ENCODE measurements at regions not wholly inside any gene's neighbourhood (a gene's known extent, or its start where the extent isn't known, plus 50 kb on each side); places are given as distances from the start of the nearest gene placed in this dataset.
A peak's percentile ranks its signal among the peaks of the same experiment; 100 is the strongest.

DNA sequence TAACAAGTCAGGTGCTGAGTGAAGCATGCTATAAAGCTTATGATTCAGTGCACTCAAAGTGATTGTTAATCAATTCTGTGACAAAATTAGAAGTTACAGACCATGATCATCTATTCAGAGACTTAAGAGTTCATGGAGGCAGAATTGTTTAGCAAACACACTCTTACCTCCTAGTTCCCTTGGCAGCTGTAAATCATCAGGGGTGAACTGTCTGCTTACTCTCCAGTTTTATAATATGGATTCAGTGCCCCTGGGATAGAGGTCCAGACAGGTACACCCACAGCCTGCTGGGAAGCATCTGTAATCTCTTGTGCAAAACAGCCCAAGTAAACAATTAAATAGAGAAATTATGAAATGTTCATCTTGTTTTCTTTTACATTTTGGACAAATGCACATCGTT lies 835.0 kb upstream of the COBL start:
- Histone ChIP-seq H3K9me3 (ENCODE audit: insufficient read depth, low read depth, low read length) (no peaks in the 10 kb centered on the region), H3K4me1 (ENCODE audit: insufficient read depth, low read length) (peaks cover 5% of the 10 kb centered on the region; the same call in 1 of the 2 replicates), H3K4me3 (ENCODE audit: low read length) (no peak overlapping the region), H3K27me3 (ENCODE audit: insufficient read depth, low read length) (no peaks in the 10 kb centered on the region), H3K27ac (ENCODE audit: low read depth, low read length) (no peak overlapping the region), H3K9ac (ENCODE audit: low read depth, low read length) (no peak overlapping the region), H3K36me3 (ENCODE audit: insufficient read depth, low read length) (no peaks in the 10 kb centered on the region)
- 87% methylated on average over 1 of the region's 1 CpG for WGBS

DNA sequence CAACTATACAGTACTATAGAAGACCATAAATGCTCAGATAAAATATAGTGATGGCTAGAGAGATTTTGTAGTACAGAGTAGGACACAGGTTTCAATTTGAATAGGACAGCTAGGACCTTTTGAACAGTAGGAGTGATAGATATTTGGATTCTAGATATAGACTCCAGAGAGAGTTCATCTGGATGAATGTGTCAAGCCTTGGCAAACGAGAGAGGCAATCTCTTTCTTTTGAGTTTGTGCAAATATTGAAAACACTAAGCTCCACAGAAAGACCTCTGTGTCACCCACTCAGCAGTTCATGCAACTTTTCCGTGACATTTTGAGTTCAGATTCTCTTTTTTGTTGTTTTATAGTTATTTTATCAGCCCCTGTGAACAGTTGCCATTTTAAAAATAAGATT lies 834.3 kb upstream of the COBL start:
- no peaks in the 10 kb centered on the region for H3K9me3 ChIP-seq (ENCODE audit: insufficient read depth, low read depth, low read length)
- peaks cover 10% of the 10 kb centered on the region; the same call in 1 of the 2 replicates for H3K4me1 ChIP-seq (ENCODE audit: insufficient read depth, low read length)
- no peaks in the 10 kb centered on the region for H3K36me3 ChIP-seq (ENCODE audit: insufficient read depth, low read length)
- no peak overlapping the region for H3K9ac ChIP-seq (ENCODE audit: low read depth, low read length)
- no peak overlapping the region for H3K4me3 ChIP-seq (ENCODE audit: low read length)
- 92% methylated on average over 1 of the region's 2 CpGs for WGBS
- H3K27me3 ChIP-seq (ENCODE audit: insufficient read depth, low read length) = no peaks in the 10 kb centered on the region
- H3K27ac ChIP-seq (ENCODE audit: low read depth, low read length) = no peak overlapping the region

DNA sequence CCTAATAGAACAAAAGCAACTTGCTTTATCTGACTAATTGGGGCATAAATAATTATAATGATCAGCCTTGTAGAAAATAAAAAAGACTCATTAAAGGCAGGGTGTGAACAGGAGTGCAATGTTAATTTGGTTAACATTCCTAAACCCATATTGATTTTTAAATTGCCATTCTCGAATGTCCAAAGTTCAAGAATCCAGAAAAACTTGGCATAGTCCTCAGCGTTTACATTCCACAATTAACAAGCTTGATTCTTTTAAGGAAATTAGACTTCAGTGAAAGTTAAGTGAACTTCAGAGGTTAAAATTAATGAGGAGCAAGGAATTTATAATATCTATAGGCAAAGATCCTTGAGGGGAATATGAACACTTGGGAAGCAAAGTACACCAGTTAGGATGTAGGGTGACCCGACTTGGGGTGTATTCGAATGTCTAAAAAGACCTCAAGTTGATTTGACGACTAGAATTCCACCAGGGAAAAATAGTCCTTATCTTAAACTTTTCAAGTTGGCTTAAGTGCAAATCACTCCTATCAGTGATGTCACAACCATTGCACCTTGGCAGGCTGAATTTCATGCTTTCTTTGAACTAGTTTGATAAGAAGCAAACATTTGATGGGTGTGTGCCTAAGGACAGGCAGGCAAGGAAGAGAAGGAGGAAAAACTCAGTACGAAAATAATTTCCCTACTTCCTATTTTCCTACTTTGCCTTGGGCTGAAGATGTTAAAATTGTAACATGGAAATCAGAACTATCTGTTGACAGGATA lies 830.4 kb upstream of the COBL start:
- WGBS = 93% methylated on average over 4 of the region's 6 CpGs
- Histone ChIP-seq H3K9ac (ENCODE audit: low read depth, low read length) (no peak overlapping the region), H3K4me1 (ENCODE audit: insufficient read depth, low read length) (peaks cover 10% of the 10 kb centered on the region; the same call in 1 of the 2 replicates), H3K4me3 (ENCODE audit: low read length) (no peak overlapping the region), H3K27me3 (ENCODE audit: insufficient read depth, low read length) (no peaks in the 10 kb centered on the region), H3K9me3 (ENCODE audit: insufficient read depth, low read depth, low read length) (no peaks in the 10 kb centered on the region), H3K36me3 (ENCODE audit: insufficient read depth, low read length) (no peaks in the 10 kb centered on the region), H3K27ac (ENCODE audit: low read depth, low read length) (no peak overlapping the region)

DNA sequence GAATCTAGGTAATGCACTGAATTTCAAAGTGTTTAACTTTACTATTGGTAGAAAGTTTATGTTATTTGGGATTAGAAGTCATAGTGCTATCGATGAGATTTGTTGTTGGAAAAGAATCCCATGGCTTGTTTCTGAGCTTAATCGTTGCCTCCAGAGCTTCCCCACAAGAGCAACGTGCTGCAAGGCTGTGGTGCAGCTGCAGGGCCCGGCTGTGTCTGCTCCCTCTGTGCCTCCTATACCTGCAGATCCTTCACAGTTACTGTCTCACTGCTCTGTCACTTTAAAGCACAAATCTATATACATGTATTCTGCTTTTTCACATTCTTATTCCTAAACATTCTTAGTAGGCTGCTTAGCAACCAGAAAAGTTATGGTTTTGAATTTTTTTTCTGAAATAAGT lies 826.6 kb upstream of the COBL start:
- no peak overlapping the region for H3K27ac ChIP-seq (ENCODE audit: low read depth, low read length)
- H3K9me3 ChIP-seq (ENCODE audit: insufficient read depth, low read depth, low read length) = peaks cover 10% of the 10 kb centered on the region
- 87% methylated on average over 4 of the region's 4 CpGs for WGBS

DNA sequence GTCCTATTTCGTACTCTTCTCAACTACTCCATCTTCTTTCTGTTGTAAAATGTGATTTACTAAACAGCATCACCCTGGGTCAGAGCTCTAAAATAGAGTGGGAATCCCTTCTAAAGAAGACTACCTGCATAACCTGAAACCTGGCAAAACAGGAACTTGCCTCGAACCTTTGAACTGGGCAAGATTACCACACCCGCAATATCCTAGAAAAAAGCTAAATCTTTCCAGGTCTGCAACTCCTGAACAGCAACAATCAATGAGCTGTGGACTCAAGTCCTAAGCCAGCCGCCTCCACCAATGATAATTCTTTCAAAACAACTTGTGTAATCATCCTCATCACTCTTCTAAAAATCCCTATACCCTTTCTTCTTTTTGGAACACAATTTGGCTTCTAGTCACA lies 824.2 kb upstream of the COBL start:
- Histone ChIP-seq H3K9ac (ENCODE audit: low read depth, low read length) (no peak overlapping the region), H3K27me3 (ENCODE audit: insufficient read depth, low read length) (no peaks in the 10 kb centered on the region), H3K9me3 (ENCODE audit: insufficient read depth, low read depth, low read length) (peaks cover 22% of the 10 kb centered on the region), H3K36me3 (ENCODE audit: insufficient read depth, low read length) (no peaks in the 10 kb centered on the region), H3K4me1 (ENCODE audit: insufficient read depth, low read length) (no peaks in the 10 kb centered on the region), H3K4me3 (ENCODE audit: low read length) (no peak overlapping the region), H3K27ac (ENCODE audit: low read depth, low read length) (no peak overlapping the region)
- 90% methylated on average over 4 of the region's 4 CpGs for WGBS

More for the DNA sequence above, 826.6 kb upstream of the COBL start:
- H3K4me3 ChIP-seq (ENCODE audit: low read length) = no peak overlapping the region
- peaks cover 10% of the 10 kb centered on the region; the same call in 1 of the 2 replicates for H3K4me1 ChIP-seq (ENCODE audit: insufficient read depth, low read length)
- no peaks in the 10 kb centered on the region for H3K27me3 ChIP-seq (ENCODE audit: insufficient read depth, low read length)
- no peak overlapping the region for H3K9ac ChIP-seq (ENCODE audit: low read depth, low read length)
- no peaks in the 10 kb centered on the region for H3K36me3 ChIP-seq (ENCODE audit: insufficient read depth, low read length)

DNA sequence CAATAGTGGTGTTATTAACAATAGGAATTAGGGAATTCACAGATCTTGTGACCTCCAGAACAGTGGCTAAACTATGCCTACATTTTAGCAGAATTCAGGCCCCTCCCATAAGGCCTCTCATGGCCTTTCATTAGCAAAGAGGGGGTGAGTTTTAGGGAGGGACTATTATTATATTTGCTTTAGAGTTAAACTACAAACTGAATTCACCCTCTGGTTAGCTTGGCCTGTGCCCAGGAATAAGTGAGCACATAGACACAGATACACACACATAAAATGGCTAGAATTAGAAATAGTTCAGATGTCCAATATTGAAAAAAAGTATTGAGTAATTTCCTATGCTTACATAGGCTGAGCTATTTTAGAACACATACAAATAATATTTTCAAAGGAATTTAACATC lies 818.8 kb upstream of the COBL start:
- Histone ChIP-seq H3K9ac (ENCODE audit: low read depth, low read length) (no peak overlapping the region), H3K9me3 (ENCODE audit: insufficient read depth, low read depth, low read length) (peaks cover 32% of the 10 kb centered on the region), H3K27ac (ENCODE audit: low read depth, low read length) (no peak overlapping the region), H3K4me3 (ENCODE audit: low read length) (no peak overlapping the region), H3K36me3 (ENCODE audit: insufficient read depth, low read length) (no peaks in the 10 kb centered on the region), H3K27me3 (ENCODE audit: insufficient read depth, low read length) (no peaks in the 10 kb centered on the region), H3K4me1 (ENCODE audit: insufficient read depth, low read length) (no peaks in the 10 kb centered on the region)

DNA sequence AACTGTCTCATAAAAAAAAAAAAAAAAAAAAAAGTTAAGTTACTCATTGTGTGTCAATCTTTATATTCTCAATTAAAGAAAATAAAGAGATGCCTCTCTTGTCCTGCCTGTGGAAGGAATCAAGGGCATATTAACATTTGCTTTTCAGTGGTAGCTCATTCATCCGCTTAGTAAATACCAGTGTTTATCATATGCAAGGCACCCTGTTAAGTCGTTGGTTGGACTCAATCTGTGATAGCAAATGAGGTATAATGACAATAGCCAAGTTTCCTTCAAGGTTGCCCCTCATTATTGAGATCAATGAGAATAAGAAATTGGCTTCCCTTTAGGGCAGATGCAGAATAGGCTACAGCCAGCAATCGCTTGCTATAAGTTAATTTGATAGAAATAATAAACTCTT lies 812.7 kb upstream of the COBL start:
- Histone ChIP-seq H3K36me3 (ENCODE audit: insufficient read depth, low read length) (no peaks in the 10 kb centered on the region), H3K27me3 (ENCODE audit: insufficient read depth, low read length) (no peaks in the 10 kb centered on the region), H3K4me3 (ENCODE audit: low read length) (no peak overlapping the region), H3K9me3 (ENCODE audit: insufficient read depth, low read depth, low read length) (no peaks in the 10 kb centered on the region), H3K4me1 (ENCODE audit: insufficient read depth, low read length) (peaks cover 21% of the 10 kb centered on the region), H3K27ac (ENCODE audit: low read depth, low read length) (no peak overlapping the region), H3K9ac (ENCODE audit: low read depth, low read length) (no peak overlapping the region)
- WGBS = 76% methylated on average over 3 of the region's 3 CpGs

DNA sequence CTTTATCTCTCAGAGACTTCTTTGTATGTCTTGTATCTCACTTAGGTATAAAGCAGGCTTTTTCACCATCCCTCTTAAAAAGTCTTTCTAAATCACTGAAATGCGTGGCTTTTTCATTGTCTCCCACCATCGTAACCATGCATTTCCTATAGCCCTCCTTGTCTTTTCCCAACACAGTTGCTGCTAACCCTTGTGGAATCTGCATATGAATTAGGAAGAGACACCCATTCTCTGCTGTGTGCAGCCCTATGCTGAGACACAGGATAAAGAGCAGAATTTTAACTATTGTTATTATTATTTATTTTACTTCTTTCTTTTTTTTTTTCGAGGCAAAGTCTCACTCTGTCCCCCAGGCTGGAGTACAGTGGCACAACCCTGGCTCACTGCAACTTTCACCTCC lies 804.3 kb upstream of the COBL start:
- peak overlapping the region; percentile 10; the same call in 1 of the 2 replicates for H3K4me3 ChIP-seq (ENCODE audit: low read length)
- H3K9me3 ChIP-seq (ENCODE audit: insufficient read depth, low read depth, low read length) = no peaks in the 10 kb centered on the region
- H3K27me3 ChIP-seq (ENCODE audit: insufficient read depth, low read length) = no peaks in the 10 kb centered on the region
- peak overlapping the region; percentile 89 for H3K27ac ChIP-seq (ENCODE audit: low read depth, low read length)
- peaks cover 78% of the 10 kb centered on the region for H3K4me1 ChIP-seq (ENCODE audit: insufficient read depth, low read length)
- 0 out of 2 replicates have a peak overlapping the region, but pooled peaks have one; percentile 33 for H3K9ac ChIP-seq (ENCODE audit: low read depth, low read length)
- no peaks in the 10 kb centered on the region for H3K36me3 ChIP-seq (ENCODE audit: insufficient read depth, low read length)
- WGBS = 5% methylated on average over 3 of the region's 3 CpGs

DNA sequence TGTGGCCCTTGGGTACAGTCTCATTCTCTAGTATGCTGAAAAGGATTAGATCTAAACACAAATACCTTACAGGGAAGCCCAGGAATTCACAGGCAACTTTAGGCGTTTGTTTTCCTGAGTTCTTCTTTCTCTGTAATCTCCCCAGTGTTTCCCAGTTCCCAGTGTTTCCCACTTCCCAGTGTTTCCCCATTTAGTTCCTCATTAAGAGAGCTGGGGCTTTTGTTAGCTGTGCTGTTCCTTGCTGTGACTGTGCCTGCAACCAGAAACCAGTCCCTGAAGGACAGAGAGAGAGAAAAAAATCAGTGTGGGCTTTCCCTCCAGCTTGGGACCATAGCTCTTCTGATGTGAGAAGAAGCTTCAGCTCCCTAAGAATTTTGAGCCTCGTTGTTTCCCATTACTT lies 802.9 kb upstream of the COBL start:
- Histone ChIP-seq H3K4me1 (ENCODE audit: insufficient read depth, low read length) (peaks cover 89% of the 10 kb centered on the region), H3K27ac (ENCODE audit: low read depth, low read length) (peak overlapping the region; percentile 89), H3K27me3 (ENCODE audit: insufficient read depth, low read length) (no peaks in the 10 kb centered on the region), H3K4me3 (ENCODE audit: low read length) (no peak overlapping the region), H3K9ac (ENCODE audit: low read depth, low read length) (peak overlapping the region; percentile 54; the same call in 1 of the 2 replicates), H3K36me3 (ENCODE audit: insufficient read depth, low read length) (no peaks in the 10 kb centered on the region), H3K9me3 (ENCODE audit: insufficient read depth, low read depth, low read length) (no peaks in the 10 kb centered on the region)
- WGBS = 17% methylated on average over 2 of the region's 2 CpGs

DNA sequence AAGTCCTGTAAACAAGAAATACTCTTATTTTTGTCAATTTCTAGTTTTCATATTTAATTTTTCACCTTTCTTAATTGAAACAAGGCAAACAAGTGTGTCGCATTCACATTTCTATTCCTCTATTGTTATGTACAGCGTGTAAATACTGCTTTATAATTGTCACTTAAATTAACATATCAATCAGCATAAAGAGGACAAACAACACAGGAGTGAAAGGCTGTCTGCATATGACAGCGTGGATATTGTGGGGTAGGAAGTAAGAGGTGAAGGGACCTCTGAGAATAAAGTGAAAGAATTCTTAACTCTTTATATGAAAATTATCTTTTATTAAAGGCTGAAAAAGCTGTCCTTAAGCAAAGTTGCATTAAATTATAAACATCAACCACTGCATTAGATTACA lies 797.9 kb upstream of the COBL start:
- 0% methylated on average over 1 of the region's 3 CpGs for WGBS
- Histone ChIP-seq H3K4me1 (ENCODE audit: insufficient read depth, low read length) (peaks cover 63% of the 10 kb centered on the region), H3K9me3 (ENCODE audit: insufficient read depth, low read depth, low read length) (no peaks in the 10 kb centered on the region), H3K27ac (ENCODE audit: low read depth, low read length) (peak overlapping the region; percentile 89; the same call in 1 of the 2 replicates), H3K36me3 (ENCODE audit: insufficient read depth, low read length) (no peaks in the 10 kb centered on the region), H3K9ac (ENCODE audit: low read depth, low read length) (no peak overlapping the region), H3K27me3 (ENCODE audit: insufficient read depth, low read length) (no peaks in the 10 kb centered on the region), H3K4me3 (ENCODE audit: low read length) (no peak overlapping the region; the same call in 1 of the 2 replicates)

DNA sequence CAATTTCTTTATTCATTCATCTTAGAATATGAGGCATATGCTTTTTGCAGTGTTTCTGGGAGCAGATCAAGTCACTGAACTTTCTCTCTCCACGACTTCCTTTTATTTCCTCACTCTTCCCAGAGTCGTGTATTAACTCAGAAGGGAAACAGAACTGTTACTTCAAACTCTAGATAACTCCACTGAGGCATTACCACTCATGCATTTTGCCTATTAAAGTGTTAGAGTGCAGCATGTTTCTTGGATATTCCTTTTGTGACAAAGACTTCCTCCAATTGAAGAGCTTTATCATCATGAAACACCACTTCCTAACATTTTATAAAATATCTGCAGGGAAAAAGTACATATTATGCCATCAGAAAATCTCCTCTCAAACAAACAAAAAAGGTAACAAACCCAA lies 797.4 kb upstream of the COBL start:
- 35% methylated on average over 2 of the region's 2 CpGs for WGBS
- H3K4me3 ChIP-seq (ENCODE audit: low read length) = no peak overlapping the region
- no peaks in the 10 kb centered on the region for H3K9me3 ChIP-seq (ENCODE audit: insufficient read depth, low read depth, low read length)
- H3K36me3 ChIP-seq (ENCODE audit: insufficient read depth, low read length) = no peaks in the 10 kb centered on the region
- H3K9ac ChIP-seq (ENCODE audit: low read depth, low read length) = no peak overlapping the region
- H3K27ac ChIP-seq (ENCODE audit: low read depth, low read length) = peak overlapping the region; percentile 89; the same call in 1 of the 2 replicates
- H3K4me1 ChIP-seq (ENCODE audit: insufficient read depth, low read length) = peaks cover 58% of the 10 kb centered on the region
- no peaks in the 10 kb centered on the region for H3K27me3 ChIP-seq (ENCODE audit: insufficient read depth, low read length)

Data from HUES64 (cell line).